GM21367 (cell line): ENCODE measurements at regions not wholly inside any gene's neighbourhood (a gene's known extent, or its start where the extent isn't known, plus 50 kb on each side); places are given as distances from the start of the nearest gene placed in this dataset.

Experiments
- ATAC-seq: cut with Tn5 transposase; IDR thresholded peaks from one replicate; pipeline ENCODE4 v1.9.1; 2021; ENCODE audit not compliant: unreplicated experiment

DNA sequence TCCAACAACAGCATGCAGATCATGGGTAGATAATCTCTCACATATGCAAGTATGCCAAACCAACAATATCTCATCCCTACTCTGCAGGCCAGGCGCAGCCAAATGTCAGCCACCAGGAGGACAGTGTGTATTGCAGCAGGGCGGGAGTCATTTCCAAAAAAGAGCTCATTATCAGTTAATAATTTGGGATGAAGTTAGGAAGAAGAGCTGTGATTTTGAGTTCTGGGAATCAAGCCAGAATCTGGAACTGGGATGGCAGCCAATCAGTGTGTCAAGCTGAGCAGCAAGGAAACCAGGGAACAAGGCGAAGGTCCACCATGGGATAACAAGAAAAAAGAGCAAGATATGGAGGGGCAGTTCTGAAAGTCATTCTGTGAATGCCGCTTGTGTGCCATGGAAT, 88.2 kb upstream of the CAMK2D start:
- no peak for ATAC-seq

DNA sequence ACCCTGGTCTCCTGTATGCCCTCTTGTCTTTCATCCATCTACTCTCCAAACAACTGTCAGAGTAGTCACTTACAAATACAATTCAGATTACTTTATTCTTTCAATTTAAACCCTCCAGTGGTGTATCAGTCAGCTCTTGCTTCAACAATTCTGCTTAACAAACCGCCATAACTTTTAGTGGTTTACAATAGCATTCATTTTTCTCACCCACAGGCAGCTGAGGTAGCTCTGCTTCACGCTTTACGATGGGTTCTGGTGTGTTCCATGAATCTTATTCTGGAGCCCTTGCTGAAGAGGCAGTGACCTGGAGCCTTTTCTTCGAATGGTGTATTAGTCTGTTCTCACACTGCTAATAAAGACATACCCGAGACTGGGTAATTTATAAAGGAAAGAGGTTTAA, 86.2 kb upstream of the CAMK2D start:
- ATAC-seq, result no peak

DNA sequence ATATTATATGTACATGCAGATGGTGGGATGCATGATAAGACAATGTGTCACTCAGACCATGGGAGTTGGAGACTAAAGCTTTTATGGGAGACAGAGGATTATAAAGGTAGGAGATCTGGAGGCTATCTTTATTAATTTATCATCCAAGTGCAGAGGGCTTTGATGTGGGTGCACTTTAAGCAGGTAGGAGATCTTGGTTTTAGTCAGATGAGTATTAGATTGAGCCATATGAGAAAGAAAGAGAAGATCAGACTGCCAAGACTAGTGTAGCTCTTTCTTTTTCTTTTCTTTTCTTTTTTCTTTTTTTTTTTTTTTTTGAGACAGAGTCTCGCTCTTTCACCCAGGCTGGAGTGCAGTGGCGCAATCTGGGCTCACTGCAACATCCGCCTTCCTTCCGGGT, 84.9 kb upstream of the CAMK2D start:
- ATAC-seq, result no peak

DNA sequence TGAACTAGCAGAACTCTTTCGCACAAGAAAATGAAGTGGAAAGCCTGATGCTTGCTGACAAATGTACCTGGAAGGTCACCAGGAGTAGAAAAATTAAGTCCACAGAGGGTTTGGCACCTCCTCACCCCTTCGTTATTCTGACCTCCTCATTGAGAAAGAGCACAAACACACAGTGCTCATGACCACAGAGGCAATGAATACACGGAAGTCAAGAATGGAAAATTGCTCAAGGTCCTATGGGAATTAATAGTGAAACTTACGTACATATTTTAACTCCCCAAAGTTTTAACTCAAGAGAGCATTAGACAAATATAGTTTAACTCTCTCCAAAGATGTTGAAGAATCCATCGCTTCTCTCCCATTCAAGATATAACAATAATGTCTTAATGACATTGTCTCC, 83.6 kb upstream of the CAMK2D start:
- ATAC-seq, result no peak

DNA sequence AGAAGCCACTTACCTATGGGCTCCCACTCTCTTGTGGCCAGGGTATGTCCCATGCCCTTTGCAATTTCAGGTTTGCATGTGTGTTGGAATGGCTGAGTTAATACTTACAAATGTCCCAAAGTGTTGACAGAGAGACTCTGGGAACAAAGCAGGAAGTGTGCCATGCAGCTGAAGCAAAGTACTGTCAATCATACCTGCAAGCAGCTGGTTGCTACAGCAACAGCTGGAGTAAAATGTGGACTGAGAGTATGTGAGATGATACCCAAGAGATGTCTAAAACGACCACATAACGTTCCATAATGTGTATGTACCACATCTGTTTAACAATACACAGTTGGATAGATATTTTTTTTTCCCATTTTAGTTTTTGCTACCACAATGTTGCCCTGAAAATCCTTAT, 82.8 kb upstream of the CAMK2D start:
- ATAC-seq, result no peak

DNA sequence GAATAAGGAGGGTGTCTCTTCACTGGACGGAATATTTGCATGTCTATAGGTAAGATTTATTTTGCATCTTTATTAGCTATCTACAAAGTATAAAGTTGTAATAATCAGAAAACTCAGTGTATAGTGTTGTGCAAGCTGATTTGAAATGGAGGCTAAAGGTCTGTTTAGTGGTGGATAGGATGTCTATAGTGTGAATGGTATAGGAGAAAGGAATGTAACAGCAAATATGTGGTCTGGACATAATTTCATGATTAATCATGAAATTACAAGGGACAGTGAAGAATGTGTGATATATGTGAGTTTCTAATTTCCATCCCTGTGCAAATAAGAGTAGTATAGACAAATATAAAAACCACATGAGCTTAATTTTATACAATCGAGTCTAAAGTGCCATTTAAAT, 79.3 kb upstream of the CAMK2D start:
- ATAC-seq, result no peak

DNA sequence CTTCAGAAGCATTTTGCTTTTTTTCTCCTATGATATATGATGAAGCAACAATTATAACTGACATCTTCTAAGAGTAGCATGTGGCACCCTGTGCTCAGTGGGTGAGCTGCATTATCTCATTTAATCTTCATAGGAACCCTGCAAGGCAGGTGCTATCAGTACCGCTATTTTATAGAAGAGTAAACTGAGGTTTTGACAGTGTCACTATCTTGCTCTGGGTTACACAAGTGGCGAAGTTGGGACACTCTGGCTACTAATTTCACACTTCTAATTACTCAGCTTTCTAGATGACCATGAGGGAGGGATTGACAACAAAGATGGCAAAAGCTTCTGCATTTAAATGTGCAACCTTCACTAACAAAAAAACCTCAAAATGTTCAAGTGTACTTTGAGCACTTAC, 76.9 kb upstream of the CAMK2D start:
- no peak for ATAC-seq

DNA sequence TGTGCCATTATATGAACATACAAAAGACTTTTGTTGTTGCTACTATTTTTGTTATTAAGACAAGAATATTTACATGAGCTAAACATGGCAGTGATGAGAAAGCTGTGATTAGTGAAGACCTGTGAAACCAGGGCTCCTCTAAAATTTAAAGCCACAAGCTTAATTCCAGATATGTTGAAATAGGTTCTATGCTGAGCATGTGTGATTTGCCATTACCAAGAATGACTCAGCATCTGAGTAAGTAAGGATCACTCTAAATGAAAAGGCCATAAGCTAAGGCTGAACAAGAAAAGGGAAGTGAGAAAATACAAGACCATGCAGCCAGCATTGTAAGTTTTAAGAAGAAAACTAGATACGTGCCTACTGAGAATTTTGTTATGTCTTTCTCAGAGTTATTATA, 75.9 kb upstream of the CAMK2D start:
- peak; percentile 100 for ATAC-seq

DNA sequence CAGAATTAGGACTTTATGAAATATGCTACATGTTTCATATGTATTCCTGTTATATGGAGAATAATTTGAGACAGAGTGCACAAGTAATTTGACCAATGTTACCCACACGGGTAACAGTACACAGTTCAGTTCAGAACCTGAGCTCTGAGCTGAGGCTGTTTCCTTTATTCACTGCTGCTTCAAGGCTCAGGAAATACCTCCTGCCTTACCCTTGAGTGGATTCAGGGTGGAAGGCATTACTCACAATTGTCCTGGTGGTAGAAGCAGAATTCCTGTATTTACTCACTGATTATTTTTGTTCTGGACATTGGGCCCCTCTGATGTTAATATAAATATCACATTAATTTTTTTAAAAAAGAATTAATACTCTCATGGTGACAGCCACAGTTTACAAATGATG, 73.5 kb upstream of the CAMK2D start:
- no peak for ATAC-seq

DNA sequence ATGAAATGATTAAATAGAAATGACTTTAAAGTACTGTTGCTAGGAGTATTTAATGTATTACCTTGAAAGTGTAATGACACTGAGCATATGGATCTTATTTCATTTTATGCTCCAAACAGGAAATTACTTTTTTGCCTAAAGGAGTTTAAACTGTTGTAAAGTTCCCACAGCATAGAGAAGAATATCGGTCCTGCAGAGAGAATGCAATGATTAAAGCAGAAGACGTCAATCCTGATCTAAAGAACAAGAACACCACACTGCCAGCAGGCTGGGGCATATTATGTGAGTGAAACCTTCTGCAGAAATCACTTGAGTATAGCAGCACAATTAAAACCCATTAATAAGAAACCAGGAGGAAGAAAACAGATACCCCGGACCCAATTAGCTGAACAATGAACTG, 72.8 kb upstream of the CAMK2D start:
- no peak for ATAC-seq

DNA sequence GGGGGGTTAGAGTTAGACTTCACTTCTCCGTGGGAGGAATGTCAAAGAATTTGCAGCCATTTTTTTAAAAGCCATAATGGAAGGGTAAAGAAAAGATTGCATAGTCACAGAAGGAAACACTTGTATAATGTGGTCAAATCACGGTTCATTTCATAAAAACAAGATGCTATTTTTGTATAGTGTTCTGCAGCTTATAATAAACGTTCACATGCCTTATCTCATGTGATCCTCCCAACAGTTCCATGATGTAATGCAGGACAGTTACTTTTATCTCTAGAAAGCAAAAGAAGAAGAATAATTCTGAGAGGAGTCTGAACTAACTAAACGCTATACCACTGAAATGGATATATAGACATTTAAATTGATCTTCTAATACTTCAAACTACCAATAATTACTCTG, 71.3 kb upstream of the CAMK2D start:
- no peak for ATAC-seq

DNA sequence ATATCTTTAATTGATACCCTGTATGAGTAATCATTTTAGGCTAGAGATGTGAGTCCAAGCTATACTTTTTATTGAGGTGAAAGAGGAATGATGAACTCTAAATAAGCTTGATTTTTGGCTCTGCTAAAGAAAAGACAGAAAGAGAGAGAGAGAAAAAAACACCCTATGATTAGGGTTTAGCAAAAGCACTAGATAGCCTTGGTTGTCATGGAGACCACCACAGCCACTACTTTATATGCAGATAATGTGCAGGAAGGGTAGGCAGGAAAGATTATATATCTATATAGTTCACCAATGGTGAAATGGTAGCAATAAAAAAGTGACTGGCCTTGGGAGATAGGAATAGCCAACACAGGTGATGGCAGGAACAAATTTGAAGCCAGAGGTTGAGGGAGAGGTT, 69.9 kb upstream of the CAMK2D start:
- no peak for ATAC-seq

DNA sequence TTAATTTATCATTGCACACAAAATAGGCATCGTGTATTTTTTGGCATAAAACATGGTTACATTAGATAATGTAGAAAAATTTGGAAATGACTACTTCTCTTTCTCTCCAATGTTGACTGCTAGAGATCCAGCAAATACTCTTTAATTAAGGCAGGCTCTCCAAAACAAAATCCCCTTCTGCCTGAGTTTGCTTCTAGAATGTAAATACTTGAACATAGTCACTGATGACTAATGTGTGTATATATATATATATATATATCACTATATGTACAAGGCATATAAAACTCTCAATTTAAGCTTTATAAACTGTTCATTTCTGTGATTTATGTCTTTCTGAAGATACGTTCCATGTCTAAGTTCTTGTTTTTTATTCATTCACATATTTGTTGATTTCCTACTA, 67.2 kb upstream of the CAMK2D start:
- no peak for ATAC-seq

DNA sequence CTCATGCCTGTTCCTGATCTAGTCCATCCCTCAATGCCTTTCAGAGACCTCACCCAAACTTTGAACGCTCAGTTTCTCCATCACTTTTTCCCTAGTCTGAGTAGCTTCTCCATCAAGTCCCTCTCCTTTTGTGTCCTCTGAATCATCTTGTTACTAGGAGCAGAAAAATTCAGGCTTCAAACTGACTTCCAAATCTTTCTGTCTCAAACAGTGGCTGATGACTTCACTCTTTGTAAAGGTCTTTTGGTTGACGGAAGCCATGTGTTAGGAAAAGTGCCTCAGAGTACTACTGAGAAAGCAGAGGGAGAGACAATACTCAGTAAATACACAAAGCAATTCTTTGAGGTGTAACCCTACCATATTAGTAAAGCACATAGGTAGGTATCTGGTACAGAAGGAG, 65.7 kb upstream of the CAMK2D start:
- ATAC-seq, result no peak

DNA sequence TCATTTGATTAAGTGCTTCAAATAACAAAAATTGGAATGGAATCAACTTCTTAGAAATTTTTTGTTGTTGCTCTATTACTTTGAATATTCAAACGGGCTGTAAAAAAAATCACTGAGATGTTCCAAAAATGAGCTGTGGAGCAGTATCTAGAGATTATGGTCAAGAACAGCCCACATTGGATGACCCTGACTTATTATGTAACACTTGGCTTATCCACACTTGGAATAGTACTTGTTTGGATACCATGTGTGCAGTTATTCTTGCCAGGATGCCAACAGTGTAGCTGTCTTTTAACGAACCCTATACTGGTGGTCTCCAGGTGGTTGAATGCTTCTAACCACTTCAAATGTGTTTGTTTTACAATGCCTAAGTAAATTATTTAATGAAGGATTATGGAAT, 64.9 kb upstream of the CAMK2D start:
- ATAC-seq, result no peak

DNA sequence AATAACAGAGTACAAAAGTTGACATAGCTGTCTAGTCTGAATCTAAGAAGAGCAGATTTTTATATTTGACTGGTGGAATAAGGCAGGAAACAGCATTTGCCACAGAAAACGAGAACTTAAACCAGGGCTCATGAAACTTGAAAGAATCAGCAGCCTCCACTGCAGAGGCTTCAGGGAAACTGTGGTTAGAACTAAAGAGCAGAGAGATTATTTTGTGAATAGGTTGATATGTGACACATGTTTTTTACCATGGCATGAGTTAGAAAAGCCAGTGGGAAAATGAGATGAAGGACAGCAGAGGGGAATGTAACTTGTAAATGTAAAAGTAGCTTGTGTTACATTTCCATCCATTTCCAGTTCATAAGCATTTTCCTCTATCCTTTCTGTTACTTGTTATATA, 63.7 kb upstream of the CAMK2D start:
- peak; percentile 78 for ATAC-seq

DNA sequence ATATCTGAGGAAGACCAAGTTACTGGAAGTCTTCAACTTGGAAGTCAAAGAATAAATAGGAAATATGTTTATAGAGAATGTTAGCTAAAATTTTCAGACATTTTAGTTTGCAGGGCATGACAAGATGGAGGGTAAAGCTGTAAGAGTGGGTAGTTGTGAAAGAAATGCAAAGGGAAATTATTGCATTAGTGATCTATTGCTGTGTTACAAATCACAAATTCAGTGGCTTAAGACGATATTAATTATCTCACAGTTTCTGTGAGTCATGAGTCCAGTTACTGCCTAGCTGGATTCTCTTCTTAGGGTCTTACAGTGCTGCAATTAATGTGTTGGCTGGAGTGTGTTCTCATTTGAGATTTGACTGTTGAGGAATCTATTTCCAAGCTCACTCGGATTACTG, 62.9 kb upstream of the CAMK2D start:
- ATAC-seq, result no peak

DNA sequence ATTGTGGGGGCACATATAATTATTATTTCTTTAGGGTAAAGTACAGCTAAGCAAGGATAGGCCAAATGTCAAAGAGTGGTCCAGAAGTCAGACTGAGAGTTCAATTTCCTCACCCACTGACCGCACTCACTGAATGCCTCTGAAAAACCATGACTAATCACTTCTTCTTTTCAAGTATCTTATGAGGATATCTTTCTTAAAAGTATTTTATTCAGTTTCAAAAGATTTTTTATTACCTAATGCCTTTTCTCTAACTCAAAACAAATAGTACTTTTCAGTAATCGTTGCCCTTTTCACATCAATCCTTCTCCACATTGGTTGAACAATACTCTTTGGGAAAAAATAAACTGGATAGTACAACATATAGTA, 61.7 kb upstream of the CAMK2D start:
- peak; percentile 50 for ATAC-seq

DNA sequence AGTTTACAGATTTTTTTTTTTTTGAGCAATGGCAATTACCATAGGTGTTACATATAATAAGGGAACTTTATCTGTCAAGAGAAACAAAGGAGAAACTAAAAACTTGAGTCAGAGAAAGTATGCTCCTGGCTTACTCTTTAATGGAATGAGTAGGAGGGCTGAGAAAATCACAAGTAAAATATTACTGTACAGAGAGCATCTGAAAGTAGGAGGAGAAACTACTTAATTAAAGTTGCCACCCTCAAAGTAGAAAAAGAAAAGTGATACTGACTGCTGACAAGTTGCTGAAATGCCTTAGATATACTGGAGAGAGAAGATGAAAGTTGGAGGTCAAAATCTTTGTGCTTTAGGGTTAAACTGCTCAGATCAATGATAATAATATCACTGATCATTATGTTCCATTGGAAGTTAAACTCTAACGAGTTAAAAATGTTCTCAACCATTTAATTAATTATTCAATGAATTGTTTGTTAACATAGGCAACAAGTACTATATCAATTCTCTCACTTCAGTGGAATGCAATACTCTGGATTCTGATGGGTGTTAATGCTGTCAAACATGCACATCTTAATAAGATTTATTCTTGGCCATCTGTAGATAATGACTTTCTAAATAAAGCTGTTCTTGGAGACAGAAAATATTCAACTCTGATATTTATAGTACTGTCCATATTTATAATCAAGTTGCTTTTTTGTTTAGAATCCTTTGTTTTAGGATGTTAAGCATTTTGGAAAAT, 61.2 kb upstream of the CAMK2D start:
- peak; percentile 66 for ATAC-seq

DNA sequence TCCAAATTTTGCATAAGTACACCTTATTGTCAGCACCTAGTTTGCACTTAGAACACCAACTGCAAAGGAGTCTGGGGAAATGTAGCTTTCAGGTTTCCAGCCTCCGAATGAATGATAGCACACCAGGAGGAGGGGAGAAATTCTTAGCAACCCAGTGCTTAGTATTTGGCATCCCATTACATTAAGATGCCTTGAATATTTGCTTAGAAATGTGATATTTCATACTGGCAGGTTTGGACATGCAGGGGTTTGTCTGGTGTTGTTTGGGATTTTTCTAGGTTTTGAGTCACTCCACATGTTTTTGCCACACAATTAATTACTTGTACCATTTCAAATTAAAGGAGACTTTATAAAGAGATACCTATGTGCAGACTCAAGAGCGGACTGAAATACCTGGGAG, 60.3 kb upstream of the CAMK2D start:
- no peak for ATAC-seq

DNA sequence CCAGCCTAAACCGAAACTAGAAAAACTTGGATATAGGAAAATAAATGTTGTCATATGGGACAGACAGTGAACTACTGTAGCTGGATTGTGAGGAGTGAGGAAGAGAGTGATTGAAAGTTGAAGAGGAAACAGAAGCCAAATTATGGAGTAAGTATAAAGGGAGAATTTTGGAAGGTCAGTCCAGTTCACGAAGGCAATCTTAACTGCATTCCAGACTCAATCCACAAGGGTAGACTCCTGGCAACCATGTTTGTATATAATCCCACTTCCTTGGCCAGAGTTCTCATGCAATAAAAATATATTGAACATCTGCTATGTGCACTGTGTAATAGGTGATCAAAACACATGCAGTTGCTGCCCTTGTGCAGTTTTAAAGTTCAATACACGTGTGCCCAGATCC, 58.6 kb upstream of the CAMK2D start:
- ATAC-seq, result no peak

DNA sequence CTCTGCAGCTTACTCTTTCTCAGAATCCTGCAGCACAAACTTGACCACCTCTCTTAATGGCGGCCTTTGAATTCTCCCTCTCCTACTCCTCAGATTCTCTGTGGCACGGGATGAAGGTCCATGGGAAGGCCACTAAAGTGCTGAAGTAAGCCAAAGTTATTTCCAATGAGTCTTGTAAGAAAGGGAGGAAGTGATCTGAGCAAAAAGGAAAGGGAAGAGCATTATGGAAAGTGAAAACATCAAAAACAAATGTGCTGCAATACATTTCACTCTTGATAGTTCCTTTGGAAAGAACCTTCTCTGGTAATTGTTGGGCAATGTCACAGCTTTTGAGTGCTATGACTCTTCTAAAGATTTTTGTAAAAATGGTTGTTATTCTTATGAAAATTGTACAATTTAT, 54.3 kb upstream of the CAMK2D start:
- ATAC-seq, result no peak

DNA sequence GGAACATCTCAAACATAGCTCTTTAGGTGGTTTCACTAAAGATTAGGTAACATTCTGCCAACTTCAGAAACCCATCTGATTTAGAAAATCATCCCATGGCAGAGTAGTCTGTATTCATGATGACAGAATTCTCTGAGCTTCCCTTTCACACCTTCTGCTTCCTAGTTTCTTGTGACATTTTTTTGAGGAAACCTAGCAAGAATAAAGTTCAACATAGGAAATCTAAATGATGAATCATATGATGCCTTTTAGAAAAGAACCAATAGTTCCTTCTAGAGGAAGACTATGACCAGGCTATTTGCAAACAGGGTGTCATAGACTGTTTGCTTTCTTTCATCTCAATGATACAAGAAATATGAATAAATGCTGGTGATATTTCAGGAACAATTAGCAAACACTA, 49.8 kb upstream of the CAMK2D start:
- ATAC-seq, result no peak
